ENCODE measurements at regions not wholly inside any gene's neighbourhood (a gene's known extent, or its start where the extent isn't known, plus 50 kb on each side); places are given as distances from the start of the nearest gene placed in this dataset.

- DNase-seq (ENCODE audit: low spot score in 2 of 2) (no peak), ATAC-seq (no peak)
- H3K36me3 Mint-ChIP-seq: no peaks in the 10 kb centered on the region
- no peak overlapping the region for H3K27ac Mint-ChIP-seq
- H3K9me3 Mint-ChIP-seq: no peaks in the 10 kb centered on the region
These were observed 170.6 kb downstream of the RMI1 start for GRCh38 chr9:84151236-84151635.

- ATAC-seq (no peak), DNase-seq (ENCODE audit: low spot score in 2 of 2) (no peak)
- Mint-ChIP-seq H3K9me3 (no peaks in the 10 kb centered on the region), H3K27ac (no peak overlapping the region), H3K36me3 (no peaks in the 10 kb centered on the region)
These were observed 171.0 kb downstream of the RMI1 start for GRCh38 chr9:84151640-84152039.

- H3K9me3 Mint-ChIP-seq: no peaks in the 10 kb centered on the region
These were observed 171.6 kb downstream of the RMI1 start for GRCh38 chr9:84152204-84152603.

GRCh38 chr9:84153885-84154284, 173.3 kb downstream of the RMI1 start:
- ATAC-seq (no peak), DNase-seq (ENCODE audit: low spot score in 2 of 2) (no peak)
- H3K36me3 Mint-ChIP-seq: no peaks in the 10 kb centered on the region
- H3K9me3 Mint-ChIP-seq: no peaks in the 10 kb centered on the region
- no peak overlapping the region for H3K27ac Mint-ChIP-seq

More at GRCh38 chr9:84152204-84152603, 171.6 kb downstream of the RMI1 start:
- Mint-ChIP-seq H3K36me3 (no peaks in the 10 kb centered on the region), H3K27ac (no peak overlapping the region)
- DNase-seq (ENCODE audit: low spot score in 2 of 2) (no peak), ATAC-seq (no peak)

- no peaks in the 10 kb centered on the region for H3K36me3 Mint-ChIP-seq
- ATAC-seq (no peak), DNase-seq (ENCODE audit: low spot score in 2 of 2) (no peak)
These were observed 173.7 kb downstream of the RMI1 start for GRCh38 chr9:84154320-84154719.

GRCh38 chr9:84163052-84163650, 177.4 kb downstream of the SLC28A3 start:
- DNase-seq (ENCODE audit: low spot score in 2 of 2) (no peak), ATAC-seq (no peak)
- no peaks in the 10 kb centered on the region for H3K36me3 Mint-ChIP-seq
- no peaks in the 10 kb centered on the region for H3K9me3 Mint-ChIP-seq
- H3K27ac Mint-ChIP-seq: no peak overlapping the region

More at GRCh38 chr9:84154320-84154719, 173.7 kb downstream of the RMI1 start:
- no peak overlapping the region for H3K27ac Mint-ChIP-seq
- H3K9me3 Mint-ChIP-seq: no peaks in the 10 kb centered on the region

- DNase-seq (ENCODE audit: low spot score in 2 of 2) (no peak), ATAC-seq (no peak)
- no peak overlapping the region for H3K27ac Mint-ChIP-seq
- H3K9me3 Mint-ChIP-seq: no peaks in the 10 kb centered on the region
- H3K36me3 Mint-ChIP-seq: no peaks in the 10 kb centered on the region
These were observed 173.7 kb downstream of the SLC28A3 start for GRCh38 chr9:84166891-84167290.

- ATAC-seq (no peak), DNase-seq (ENCODE audit: low spot score in 2 of 2) (no peak)
- no peak overlapping the region for H3K27ac Mint-ChIP-seq
- H3K9me3 Mint-ChIP-seq: no peaks in the 10 kb centered on the region
- no peaks in the 10 kb centered on the region for H3K36me3 Mint-ChIP-seq
These were observed 171.3 kb downstream of the SLC28A3 start for GRCh38 chr9:84169240-84169639.

- Mint-ChIP-seq H3K27ac (no peak overlapping the region), H3K36me3 (no peaks in the 10 kb centered on the region), H3K9me3 (no peaks in the 10 kb centered on the region)
- no peak for ATAC-seq
- no peak for DNase-seq (ENCODE audit: low spot score in 2 of 2)
These were observed 169.9 kb downstream of the SLC28A3 start for GRCh38 chr9:84170521-84171141.

- H3K27ac Mint-ChIP-seq: no peak overlapping the region
- H3K36me3 Mint-ChIP-seq: no peaks in the 10 kb centered on the region
- ATAC-seq (no peak), DNase-seq (ENCODE audit: low spot score in 2 of 2) (no peak)
- H3K9me3 Mint-ChIP-seq: no peaks in the 10 kb centered on the region
These were observed 166.6 kb downstream of the SLC28A3 start for GRCh38 chr9:84173961-84174360.

GRCh38 chr9:84174486-84174885, 166.1 kb downstream of the SLC28A3 start:
- Mint-ChIP-seq H3K27ac (no peak overlapping the region), H3K9me3 (no peaks in the 10 kb centered on the region), H3K36me3 (no peaks in the 10 kb centered on the region)
- ATAC-seq: no peak
- no peak for DNase-seq (ENCODE audit: low spot score in 2 of 2)

- Mint-ChIP-seq H3K27ac (no peak overlapping the region), H3K9me3 (no peaks in the 10 kb centered on the region), H3K36me3 (no peaks in the 10 kb centered on the region)
- ATAC-seq (no peak), DNase-seq (ENCODE audit: low spot score in 2 of 2) (no peak)
These were observed 163.2 kb downstream of the SLC28A3 start for GRCh38 chr9:84177407-84177806.

- Mint-ChIP-seq H3K36me3 (no peaks in the 10 kb centered on the region), H3K9me3 (no peaks in the 10 kb centered on the region), H3K27ac (no peak overlapping the region)
- DNase-seq (ENCODE audit: low spot score in 2 of 2) (no peak), ATAC-seq (no peak)
These were observed 161.0 kb downstream of the SLC28A3 start for GRCh38 chr9:84179531-84179930.

- no peak for DNase-seq (ENCODE audit: low spot score in 2 of 2)
- ATAC-seq: no peak
- no peak overlapping the region for H3K27ac Mint-ChIP-seq
- H3K36me3 Mint-ChIP-seq: no peaks in the 10 kb centered on the region
- no peaks in the 10 kb centered on the region for H3K9me3 Mint-ChIP-seq
These were observed 153.5 kb downstream of the SLC28A3 start for GRCh38 chr9:84187090-84187489.

- DNase-seq (ENCODE audit: low spot score in 2 of 2) (no peak), ATAC-seq (no peak)
- Mint-ChIP-seq H3K36me3 (no peaks in the 10 kb centered on the region), H3K9me3 (no peaks in the 10 kb centered on the region), H3K27ac (no peak overlapping the region)
These were observed 150.7 kb downstream of the SLC28A3 start for GRCh38 chr9:84189904-84190303.

- H3K36me3 Mint-ChIP-seq: no peaks in the 10 kb centered on the region
- no peak for DNase-seq (ENCODE audit: low spot score in 2 of 2)
- no peaks in the 10 kb centered on the region for H3K9me3 Mint-ChIP-seq
- H3K27ac Mint-ChIP-seq: no peak overlapping the region
- ATAC-seq: no peak
These were observed 150.1 kb downstream of the SLC28A3 start for GRCh38 chr9:84190411-84190810.

- H3K9me3 Mint-ChIP-seq: no peaks in the 10 kb centered on the region
These were observed 133.7 kb downstream of the SLC28A3 start for GRCh38 chr9:84206801-84207370.

GRCh38 chr9:84207491-84207951, 133.0 kb downstream of the SLC28A3 start:
- Mint-ChIP-seq H3K27ac (no peak overlapping the region), H3K36me3 (no peaks in the 10 kb centered on the region), H3K9me3 (no peaks in the 10 kb centered on the region)
- ATAC-seq (no peak), DNase-seq (ENCODE audit: low spot score in 2 of 2) (no peak)

More at GRCh38 chr9:84206801-84207370, 133.7 kb downstream of the SLC28A3 start:
- ATAC-seq: no peak
- no peaks in the 10 kb centered on the region for H3K36me3 Mint-ChIP-seq
- no peak overlapping the region for H3K27ac Mint-ChIP-seq
- DNase-seq (ENCODE audit: low spot score in 2 of 2): no peak

All from activated naive CD4-positive, alpha-beta T cell treated with anti-CD3 and anti-CD28 coated beads, Interleukin-2, amount 50 U/mL, for 72 hours (primary cell).